H1 (cell line): ENCODE measurements at regions not wholly inside any gene's neighbourhood (a gene's known extent, or its start where the extent isn't known, plus 50 kb on each side); places are given as distances from the start of the nearest gene placed in this dataset.
A peak's percentile ranks its signal among the peaks of the same experiment; 100 is the strongest.

Experiments
- CTCF ChIA-PET: fragments of 300-600 bp; sonication (Branson Sonifier 250); formaldehyde crosslinking; loops from one replicate; lab custom pipeline; 2021; ENCODE audit not compliant: partially characterized antibody; lab: Charles Lee
- POLR2A ChIA-PET: fragments of 300-600 bp; sonication (Branson Sonifier 250); formaldehyde crosslinking; loops from one replicate; lab custom pipeline; 2021; ENCODE audit warnings: inconsistent platforms; ENCODE audit not compliant: partially characterized antibody; lab: Charles Lee
- DNase-seq, 2 experiments: peaks; one replicate each; pipeline versions ENCODE4 v3.0.0 to v3.0.0-alpha.2; 2010 to 2022; ENCODE audit warnings: low spot score in 2 of 2, low read depth in 1 of 2, mixed read lengths in 1 of 2
- FAIRE-seq: peaks from 2 replicates; lab custom pipeline; 2011; peaks lifted over from hg19 to GRCh38; lab: Jason Lieb, UNC
- H2AFZ ChIP-seq: 2 replicates; pipeline ENCODE4 v1.8.1; 2012; ENCODE audit warnings: low read length, inconsistent platforms
- H2AK5ac ChIP-seq: 2 replicates; pipeline ENCODE4 v1.6.1; 2013; ENCODE audit warnings: low read depth, low read length
- H2BK120ac ChIP-seq: replicated peaks from 2 replicates; pipeline ENCODE3; 2013; ENCODE audit warnings: low read depth, low read length, inconsistent platforms
- H2BK12ac ChIP-seq: 2 replicates; pipeline ENCODE4 v1.6.1; 2013; ENCODE audit warnings: low read depth, low read length
- H2BK15ac ChIP-seq: 2 replicates; pipeline ENCODE4 v1.6.1; 2013; ENCODE audit warnings: low read length
- H2BK20ac ChIP-seq: 2 replicates; pipeline ENCODE4 v1.6.1; 2013; ENCODE audit warnings: low read length
- H2BK5ac ChIP-seq: 2 replicates; pipeline ENCODE4 v1.6.1; 2013; ENCODE audit warnings: low read depth, low read length
- H3K14ac ChIP-seq: 2 replicates; pipeline ENCODE4 v1.6.1; 2013; ENCODE audit warnings: inconsistent platforms; ENCODE audit not compliant: insufficient read length
- H3K18ac ChIP-seq: 2 replicates; pipeline ENCODE4 v1.6.1; 2013; ENCODE audit warnings: low read length; ENCODE audit errors: extremely low read depth
- H3K23ac ChIP-seq: 2 replicates; pipeline ENCODE4 v1.6.1; 2013; ENCODE audit warnings: inconsistent platforms; ENCODE audit not compliant: insufficient read length
- H3K23me2 ChIP-seq: 2 replicates; pipeline ENCODE4 v1.6.1; 2013; ENCODE audit warnings: low read depth, low read length
- H3K27ac ChIP-seq: 2 replicates; pipeline ENCODE4 v1.6.1; 2011; ENCODE audit warnings: low read depth, low read length, inconsistent platforms
- H3K27me3 ChIP-seq, 4 experiments: replicated peaks in 1 of 4; 1 replicate in 1 of 4; 2 replicates in 3 of 4; pipeline versions ENCODE4 v1.6.1 to v1.8.1; 2011 to 2013; ENCODE audit warnings: low read length in 3 of 4, mild to moderate bottlenecking in 3 of 4, inconsistent platforms in 2 of 4, mixed read lengths in 2 of 4, moderate library complexity in 1 of 4; ENCODE audit not compliant: control insufficient read depth in 3 of 4, insufficient read depth in 3 of 4; ENCODE audit errors: extremely low read depth in 1 of 4
- H3K36me3 ChIP-seq, 4 experiments: 2 replicates each; pipeline versions ENCODE4 v1.6.1 to v1.8.1; 2011 to 2013; ENCODE audit warnings: mild to moderate bottlenecking in 4 of 4, low read length in 3 of 4, moderate library complexity in 2 of 4, control low read depth in 1 of 4, inconsistent platforms in 1 of 4; ENCODE audit not compliant: insufficient read depth in 4 of 4, control insufficient read depth in 2 of 4
- H3K4ac ChIP-seq: replicated peaks from 2 replicates; pipeline ENCODE3; 2013; ENCODE audit warnings: low read length, low read depth, mixed read lengths, inconsistent platforms; ENCODE audit not compliant: insufficient read length
- H3K4me1 ChIP-seq, 4 experiments: replicated peaks in 1 of 4; 1 replicate in 1 of 4; 2 replicates in 3 of 4; pipeline versions ENCODE4 v1.6.1 to v1.8.1; 2011 to 2013; ENCODE audit warnings: low read length in 3 of 4, inconsistent platforms in 2 of 4, mixed read lengths in 1 of 4; ENCODE audit not compliant: insufficient read depth in 4 of 4, control insufficient read depth in 3 of 4
- H3K4me2 ChIP-seq, 2 experiments: 2 replicates each; pipeline versions ENCODE4 v1.6.1 to v1.8.1; 2011 to 2013; ENCODE audit warnings: low read depth in 2 of 2, low read length in 2 of 2, control low read depth in 1 of 2, inconsistent platforms in 1 of 2, mild to moderate bottlenecking in 1 of 2; ENCODE audit not compliant: insufficient read depth in 1 of 2
- H3K4me3 ChIP-seq, 4 experiments: fragments of 200-600, 300-600 bp in 1 of 4; sonication (generic), shearing (Covaris generic), sonication (Bioruptor Twin) in 1 of 4; 2 replicates each; pipeline versions ENCODE4 v1.5.1 to v1.8.1; 2011 to 2016; ENCODE audit warnings: low read length in 4 of 4, low read depth in 3 of 4, control low read depth in 2 of 4, inconsistent platforms in 2 of 4, mild to moderate bottlenecking in 2 of 4, mixed read lengths in 1 of 4, moderate library complexity in 1 of 4; ENCODE audit not compliant: insufficient read depth in 2 of 4; ENCODE audit errors: extremely low read depth in 1 of 4
- H3K56ac ChIP-seq: replicated peaks from 2 replicates; pipeline ENCODE3; 2013; ENCODE audit warnings: low read depth, mild to moderate bottlenecking, mixed read lengths, low read length, inconsistent platforms; ENCODE audit not compliant: insufficient read length
- H3K79me1 ChIP-seq: 2 replicates; pipeline ENCODE4 v1.6.1; 2013; ENCODE audit warnings: low read depth, low read length, control low read depth
- H3K79me2 ChIP-seq, 2 experiments: 2 replicates each; pipeline versions ENCODE4 v1.6.1 to v1.8.1; 2012 to 2013; ENCODE audit warnings: low read length in 2 of 2, mild to moderate bottlenecking in 2 of 2, inconsistent platforms in 1 of 2; ENCODE audit not compliant: insufficient read depth in 2 of 2, control insufficient read depth in 1 of 2
- H3K9ac ChIP-seq, 4 experiments: replicated peaks in 1 of 4; 1 replicate in 1 of 4; 2 replicates in 3 of 4; pipeline versions ENCODE4 v1.6.1 to v1.8.1; 2011 to 2013; ENCODE audit warnings: low read depth in 3 of 4, low read length in 3 of 4, control low read depth in 2 of 4, mild to moderate bottlenecking in 2 of 4, moderate library complexity in 2 of 4, inconsistent platforms in 1 of 4; ENCODE audit errors: extremely low read depth in 1 of 4
- H3K9me3 ChIP-seq, 2 experiments: 2 replicates each; pipeline versions ENCODE4 v1.6.1 to v1.8.1; 2012 to 2013; ENCODE audit warnings: mild to moderate bottlenecking in 2 of 2, moderate library complexity in 2 of 2, control low read depth in 1 of 2, inconsistent platforms in 1 of 2, low read depth in 1 of 2, low read length in 1 of 2, mixed read lengths in 1 of 2; ENCODE audit not compliant: insufficient read depth in 2 of 2
- H4K20me1 ChIP-seq, 2 experiments: replicated peaks in 1 of 2; 2 replicates each; pipeline versions ENCODE3 to v1.8.1; 2011 to 2013; ENCODE audit warnings: inconsistent platforms in 2 of 2, low read length in 2 of 2, mild to moderate bottlenecking in 1 of 2; ENCODE audit not compliant: insufficient read depth in 2 of 2, control insufficient read depth in 1 of 2
- H4K5ac ChIP-seq: 2 replicates; pipeline ENCODE4 v1.6.1; 2013; ENCODE audit warnings: low read length, low read depth, mixed read lengths, inconsistent platforms; ENCODE audit not compliant: insufficient read length
- H4K8ac ChIP-seq: 2 replicates; pipeline ENCODE4 v1.8.0; 2013; ENCODE audit warnings: mild to moderate bottlenecking, moderate library complexity, low read length, inconsistent platforms; ENCODE audit not compliant: insufficient read depth; ENCODE audit errors: extremely low read depth
- H4K91ac ChIP-seq: replicated peaks from 2 replicates; pipeline ENCODE3; 2013; ENCODE audit warnings: low read length, mixed read lengths, inconsistent platforms; ENCODE audit not compliant: insufficient read length
- CEBPB ChIP-seq: IDR thresholded peaks from 2 replicates; pipeline ENCODE4 v1.6.1; 2012; ENCODE audit warnings: low read depth, low read length
- CREB1 ChIP-seq: IDR thresholded peaks from 2 replicates; pipeline ENCODE4 v1.6.1; 2012; ENCODE audit warnings: inconsistent platforms
- EGR1 ChIP-seq: IDR thresholded peaks from 2 replicates; pipeline ENCODE4 v1.6.1; 2011; ENCODE audit warnings: low read depth, low read length, borderline replicate concordance
- EZH2 ChIP-seq: fragments of 200-600 bp; sonication (generic); IDR thresholded peaks from 2 replicates; pipeline ENCODE4 v1.7.1; 2012; ENCODE audit warnings: low read depth, mild to moderate bottlenecking, moderate library complexity, low read length, inconsistent platforms; ENCODE audit not compliant: severe bottlenecking
- GABPA ChIP-seq: IDR thresholded peaks from 2 replicates; pipeline ENCODE4 v1.6.1; 2011; ENCODE audit warnings: mild to moderate bottlenecking, low read length, moderate library complexity, borderline replicate concordance; ENCODE audit not compliant: insufficient read depth
- HDAC2 ChIP-seq, 2 experiments: fragments of 300-600 bp in 1 of 2; sonication (generic) in 1 of 2; IDR thresholded peaks; 2 replicates each; pipeline ENCODE4 v1.6.1; 2011 to 2012; ENCODE audit warnings: low read depth in 2 of 2, low read length in 2 of 2, mild to moderate bottlenecking in 2 of 2, moderate library complexity in 2 of 2, borderline replicate concordance in 1 of 2, inconsistent platforms in 1 of 2
- KDM5A ChIP-seq: fragments of 200-600 bp; IDR thresholded peaks from 2 replicates; pipeline ENCODE4 v1.7.1; 2012; ENCODE audit warnings: mild to moderate bottlenecking, low read length, inconsistent platforms, mixed read lengths
- SAP30 ChIP-seq: fragments of 300-600 bp; sonication (generic); IDR thresholded peaks from 2 replicates; pipeline ENCODE4 v1.7.1; 2012; ENCODE audit warnings: low read length, moderate library complexity, mild to moderate bottlenecking, inconsistent platforms; ENCODE audit not compliant: insufficient read depth, insufficient replicate concordance
- SIN3A ChIP-seq, 2 experiments: IDR thresholded peaks in 1 of 2; conservative IDR thresholded peaks in 1 of 2; 2 replicates each; pipeline ENCODE4 v1.6.1; 2011 to 2012; ENCODE audit warnings: low read length in 2 of 2, improper control_type of control experiment in 1 of 2, low read depth in 1 of 2, mild to moderate bottlenecking in 1 of 2
- SIRT6 ChIP-seq: IDR thresholded peaks from one replicate; pipeline ENCODE4 v1.7.1; 2012; ENCODE audit warnings: low read length, inconsistent platforms
- TEAD4 ChIP-seq: IDR thresholded peaks from 2 replicates; pipeline ENCODE4 v1.6.1; 2012; ENCODE audit warnings: low read depth, low read length, inconsistent platforms, mixed read lengths
- WGBS, 2 experiments: shearing (Covaris generic) in 1 of 2; methylation state at CpG; one replicate each; pipeline versions ENCODE4 v1.1.6 to v1.1.7; 2013 to 2015; ENCODE audit warnings: low lambda C conversion rate in 2 of 2, mixed read lengths in 2 of 2, inconsistent platforms in 1 of 2, low coverage in 1 of 2, missing lambda C conversion rate in 1 of 2; ENCODE audit not compliant: insufficient replicate concordance in 2 of 2, insufficient coverage in 1 of 2, insufficient read length in 1 of 2; ENCODE audit errors: extremely low coverage in 1 of 2, missing lambda C conversion rate in 1 of 2; 5-methylcytosine and 5-hydroxymethylcytosine counted together

DNA sequence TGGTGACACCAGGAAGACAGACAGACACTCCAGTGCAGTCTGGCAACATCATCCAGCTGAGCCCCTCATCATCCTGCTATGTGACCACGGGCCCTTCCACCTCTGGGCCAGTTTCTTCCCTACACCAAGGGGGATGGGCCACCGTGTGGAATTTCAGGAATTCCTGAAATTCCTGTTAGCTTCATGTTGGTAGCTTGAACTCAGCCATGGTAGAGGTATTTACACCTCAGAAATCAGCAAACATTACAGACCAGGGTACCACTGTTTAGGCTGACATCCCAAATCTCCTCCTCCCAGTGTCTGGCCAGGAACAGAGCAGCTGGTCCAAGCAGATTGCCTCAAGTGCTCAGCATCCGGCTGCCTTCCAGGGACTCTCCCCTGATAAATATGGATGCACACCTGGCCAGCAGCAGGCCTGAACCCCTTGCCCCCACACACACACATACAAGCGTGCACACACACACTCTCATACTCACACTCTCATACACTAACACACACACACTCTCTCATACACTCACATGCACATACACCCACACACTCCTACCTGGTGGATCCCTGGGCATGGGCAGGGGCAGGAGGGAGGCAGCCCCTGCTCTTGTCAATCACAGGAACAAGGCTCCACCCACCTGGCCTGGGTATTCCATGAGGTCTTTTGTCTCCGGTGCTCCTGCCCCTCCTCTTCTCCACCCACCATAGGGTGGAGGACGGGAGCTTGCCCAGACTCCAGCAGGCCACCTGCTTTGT is 85.2 kb downstream of the BUD13 start:
- peak overlapping the region; percentile 75 for H2BK120ac ChIP-seq
- FAIRE-seq, result peak; percentile 99
- peak overlapping the region; percentile 79 to 84 for H3K4me2 ChIP-seq
- peak overlapping the region; percentile 88 for H3K4ac ChIP-seq
- CTCF ChIA-PET, result interaction anchor here (1.0 to 3.8 kb wide), 8 partner anchors 8 to 176 kb away, joined by 3 to 22 read pairs (median 5); no protein-coding TSS in a partner anchor
- H4K20me1 ChIP-seq, result no peaks in the 10 kb centered on the region
- peak overlapping the region in 2 of 4 experiments; percentile 7 to 50; a peak in 4 of 8 replicates for H3K4me3 ChIP-seq
- WGBS, 2 experiments, result 20% methylated on average over 6 of the region's 6 CpGs; no CpG with 5 or more reads in 1 of the 2 experiments
- POLR2A ChIA-PET, result interaction anchor here (0.6 to 1.9 kb wide), 9 partner anchors 9 to 176 kb away, joined by 3 to 7 read pairs (median 3); no protein-coding TSS in a partner anchor
- H2BK5ac ChIP-seq, result peak overlapping the region; percentile 100
- peak overlapping the region; percentile 100 for H2BK12ac ChIP-seq
- no peaks in the 10 kb centered on the region for H3K36me3 ChIP-seq
- peak overlapping the region; percentile 97 for H2BK15ac ChIP-seq
- peak overlapping the region in 2 of 4 experiments; percentile 44 to 65; a peak in 3 of 7 replicates for H3K9ac ChIP-seq
- peak overlapping the region; percentile 76 for H4K5ac ChIP-seq
- H3K4me1 ChIP-seq, result peaks cover 10 to 21% (median 17%) of the 10 kb centered on the region in 4 experiments
- H3K27ac ChIP-seq, result peak overlapping the region; percentile 85
- peak overlapping the region; percentile 100 for H2AK5ac ChIP-seq
- peak overlapping the region; percentile 99 for H3K18ac ChIP-seq
- no peaks in the 10 kb centered on the region; a peak in 1 of 7 replicates for H3K27me3 ChIP-seq
- H4K8ac ChIP-seq, result peak overlapping the region; percentile 90
- peak overlapping the region; percentile 90 for H2AFZ ChIP-seq
- H3K9me3 ChIP-seq, result 0 out of 4 replicates have a peak, but pooled peaks cover 0 to 3% of the 10 kb centered on the region in 2 experiments
- H3K23ac ChIP-seq, result no peak overlapping the region
- H3K23me2 ChIP-seq, result peaks cover 5% of the 10 kb centered on the region
- peak overlapping the region; percentile 3 for H3K56ac ChIP-seq
- H3K79me1 ChIP-seq, result no peaks in the 10 kb centered on the region
- peak overlapping the region; percentile 98 for H4K91ac ChIP-seq
- peak; percentile 58 to 87 for DNase-seq
- no peak overlapping the region for H3K14ac ChIP-seq
- peak overlapping the region; percentile 98 for H2BK20ac ChIP-seq
- no peaks in the 10 kb centered on the region for H3K79me2 ChIP-seq
- no peak for TF ChIP-seq KDM5A
- TF ChIP-seq EZH2, result no peak
- peak; percentile 62 to 71; a peak in 1 of 4 replicates for TF ChIP-seq HDAC2 (IDR thresholded peaks at IDR 0.05; ENCODE audit: borderline replicate concordance in 1 of 2, low read depth in 2 of 2, low read length in 2 of 2)
- TF ChIP-seq SAP30, result no peak
- no peak for TF ChIP-seq CEBPB
- no peak for TF ChIP-seq SIN3A (conservative IDR thresholded peaks at IDR 0.05 in 1 of 2, IDR thresholded peaks at IDR 0.05 in 1 of 2; ENCODE audit: low read depth in 1 of 2, low read length in 2 of 2)
- no peak for TF ChIP-seq GABPA
- TF ChIP-seq CREB1, result no peak
- peak; percentile 100 for TF ChIP-seq TEAD4
- 0 out of 2 replicates have a peak, but pooled peaks have one; percentile 55 for TF ChIP-seq EGR1
- TF ChIP-seq SIRT6, result no peak
